NT2/D1 (cell line): ENCODE measurements at regions not wholly inside any gene's neighbourhood (a gene's known extent, or its start where the extent isn't known, plus 50 kb on each side); places are given as distances from the start of the nearest gene placed in this dataset.

Experiments
- SUZ12 ChIP-seq: IDR thresholded peaks from 2 replicates; pipeline ENCODE4 v1.6.1; 2011; ENCODE audit not compliant: insufficient read length, insufficient read depth; ENCODE audit errors: extremely low read depth
- YY1 ChIP-seq: IDR thresholded peaks from 2 replicates; pipeline ENCODE4 v1.6.1; 2011; ENCODE audit not compliant: insufficient read length, insufficient read depth
- ZNF274 ChIP-seq: IDR thresholded peaks from 2 replicates; pipeline ENCODE4 v1.6.1; 2011; ENCODE audit warnings: mild to moderate bottlenecking, low read depth, low read length

- no peak for TF ChIP-seq SUZ12
- no peak for TF ChIP-seq ZNF274
- TF ChIP-seq YY1 = no peak
Observed at GRCh38 chr3:96169111-96169766, 645.2 kb upstream of the EPHA6 start.
